OCI-LY3 (cell line): ENCODE measurements at regions not wholly inside any gene's neighbourhood (a gene's known extent, or its start where the extent isn't known, plus 50 kb on each side); places are given as distances from the start of the nearest gene placed in this dataset.

Experiments used
- EZH2phosphoT487 ChIP-seq: fragments of 200-600 bp; shearing (Covaris generic); IDR thresholded peaks from 2 replicates; pipeline ENCODE4 v1.6.1; 2018; ENCODE audit warnings: antibody characterized with exemption, mixed run types, low read depth
- TF ChIP-seq, protein P1 (sequence below): fragments of 200-600, 300-600 bp; sonication (generic); IDR thresholded peaks from 2 replicates; pipeline ENCODE4 v1.5.1; 2014; ENCODE audit warnings: antibody characterized with exemption, low read length, low read depth

GRCh38 chr3:15894382-15894781, 96.6 kb upstream of the ANKRD28 start:
- TF ChIP-seq, protein P1, sequence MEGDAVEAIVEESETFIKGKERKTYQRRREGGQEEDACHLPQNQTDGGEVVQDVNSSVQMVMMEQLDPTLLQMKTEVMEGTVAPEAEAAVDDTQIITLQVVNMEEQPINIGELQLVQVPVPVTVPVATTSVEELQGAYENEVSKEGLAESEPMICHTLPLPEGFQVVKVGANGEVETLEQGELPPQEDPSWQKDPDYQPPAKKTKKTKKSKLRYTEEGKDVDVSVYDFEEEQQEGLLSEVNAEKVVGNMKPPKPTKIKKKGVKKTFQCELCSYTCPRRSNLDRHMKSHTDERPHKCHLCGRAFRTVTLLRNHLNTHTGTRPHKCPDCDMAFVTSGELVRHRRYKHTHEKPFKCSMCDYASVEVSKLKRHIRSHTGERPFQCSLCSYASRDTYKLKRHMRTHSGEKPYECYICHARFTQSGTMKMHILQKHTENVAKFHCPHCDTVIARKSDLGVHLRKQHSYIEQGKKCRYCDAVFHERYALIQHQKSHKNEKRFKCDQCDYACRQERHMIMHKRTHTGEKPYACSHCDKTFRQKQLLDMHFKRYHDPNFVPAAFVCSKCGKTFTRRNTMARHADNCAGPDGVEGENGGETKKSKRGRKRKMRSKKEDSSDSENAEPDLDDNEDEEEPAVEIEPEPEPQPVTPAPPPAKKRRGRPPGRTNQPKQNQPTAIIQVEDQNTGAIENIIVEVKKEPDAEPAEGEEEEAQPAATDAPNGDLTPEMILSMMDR = no peak
- TF ChIP-seq EZH2phosphoT487 = no peak
